HEK293T (cell line): ENCODE measurements at regions not wholly inside any gene's neighbourhood (a gene's known extent, or its start where the extent isn't known, plus 50 kb on each side); places are given as distances from the start of the nearest gene placed in this dataset.

ENCODE experiments used
- CTCF ChIA-PET: fragments of 350-600 bp; formaldehyde crosslinking; extraction: SDS; loops from one replicate; lab custom pipeline; 2021; ENCODE audit warnings: antibody characterized with exemption, inconsistent platforms; lab: Yijun Ruan, JAX
- POLR2A ChIA-PET: fragments of 350-600 bp; formaldehyde crosslinking; extraction: SDS; loops from one replicate; lab custom pipeline; 2020; ENCODE audit warnings: antibody characterized with exemption, inconsistent platforms; lab: Yijun Ruan, JAX
- DNase-seq: peaks from one replicate; pipeline ENCODE4 v3.0.0; 2012; ENCODE audit warnings: mixed read lengths; ENCODE audit errors: extremely low spot score
- ARNT ChIP-seq: fragments of 450-650 bp; IDR thresholded peaks from 2 replicates; pipeline ENCODE4 v1.6.1; 2017; ENCODE audit warnings: mild to moderate bottlenecking
- BHLHE40 ChIP-seq: fragments of 450-650 bp; IDR thresholded peaks from 2 replicates; pipeline ENCODE4 v1.6.1; 2016; ENCODE audit warnings: mild to moderate bottlenecking, moderate library complexity, borderline replicate concordance
- CTBP1 ChIP-seq: fragments of 450-650 bp; IDR thresholded peaks from 2 replicates; pipeline ENCODE4 v1.6.1; 2016; ENCODE audit warnings: borderline replicate concordance
- ELF4 ChIP-seq: fragments of 450-650 bp; IDR thresholded peaks from 2 replicates; pipeline ENCODE4 v1.6.1; 2017; ENCODE audit warnings: antibody characterized with exemption
- FOXA1 ChIP-seq: fragments of 450-650 bp; IDR thresholded peaks from 2 replicates; pipeline ENCODE4 v1.6.1; 2016; ENCODE audit warnings: mild to moderate bottlenecking
- FOXK2 ChIP-seq: fragments of 450-650 bp; IDR thresholded peaks from 2 replicates; pipeline ENCODE4 v1.6.1; 2016; ENCODE audit warnings: mild to moderate bottlenecking
- FOXM1 ChIP-seq: fragments of 450-650 bp; IDR thresholded peaks from 2 replicates; pipeline ENCODE4 v1.6.1; 2017; ENCODE audit warnings: mild to moderate bottlenecking, borderline replicate concordance
- HDGF ChIP-seq: fragments of 450-650 bp; IDR thresholded peaks from 2 replicates; pipeline ENCODE4 v1.6.1; 2017; ENCODE audit warnings: antibody characterized with exemption, borderline replicate concordance
- L3MBTL2 ChIP-seq: fragments of 450-650 bp; conservative IDR thresholded peaks from 2 replicates; pipeline ENCODE4 v1.6.1; 2016; ENCODE audit warnings: mild to moderate bottlenecking
- LEF1 ChIP-seq: fragments of 450-650 bp; IDR thresholded peaks from 2 replicates; pipeline ENCODE4 v1.6.1; 2017; ENCODE audit warnings: mild to moderate bottlenecking, borderline replicate concordance
- NFRKB ChIP-seq: fragments of 450-650 bp; IDR thresholded peaks from 2 replicates; pipeline ENCODE4 v1.6.1; 2016; ENCODE audit warnings: mild to moderate bottlenecking, moderate library complexity
- SP1 ChIP-seq: fragments of 450-650 bp; IDR thresholded peaks from 2 replicates; pipeline ENCODE4 v1.6.1; 2017
- SUZ12 ChIP-seq: fragments of 450-650 bp; IDR thresholded peaks from 2 replicates; pipeline ENCODE4 v1.6.1; 2016; ENCODE audit warnings: mild to moderate bottlenecking
- TARDBP ChIP-seq: fragments of 450-650 bp; IDR thresholded peaks from 2 replicates; pipeline ENCODE4 v1.6.1; 2016
- ZNF384 ChIP-seq: fragments of 450-650 bp; IDR thresholded peaks from 2 replicates; pipeline ENCODE4 v1.6.1; 2016
- TF ChIP-seq, protein P1 (sequence below): fragments of 450-650 bp; IDR thresholded peaks from 2 replicates; pipeline ENCODE4 v1.6.1; 2016

DNA sequence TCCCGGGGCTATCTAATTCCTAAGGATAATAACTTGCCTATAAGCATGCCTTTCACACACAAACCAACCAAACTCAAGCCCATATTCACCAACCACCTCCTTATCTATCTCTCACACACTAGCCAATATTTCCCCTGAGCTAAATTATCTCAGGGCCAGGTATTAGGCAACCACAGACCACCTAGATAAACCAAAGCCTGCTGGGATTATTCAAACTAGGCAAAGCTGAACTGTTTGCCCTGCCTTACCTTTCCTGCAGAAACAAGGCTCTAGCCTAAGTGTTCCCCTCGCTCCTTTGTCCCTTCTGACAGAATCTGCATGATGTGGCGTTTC, 114.7 kb upstream of the EEA1 start:
- DNase-seq = no peak
- POLR2A ChIA-PET = no interaction called here
- CTCF ChIA-PET = no interaction called here
- TF ChIP-seq TARDBP = no peak
- TF ChIP-seq ZNF384 = no peak
- no peak for TF ChIP-seq FOXM1

- TF ChIP-seq TARDBP (no peak), HDGF (no peak), CTBP1 (no peak), BHLHE40 (no peak), FOXA1 (no peak), NFRKB (no peak), SP1 (no peak), FOXM1 (no peak), ELF4 (no peak), FOXK2 (no peak), L3MBTL2 (no peak), SUZ12 (no peak)
- no peak for DNase-seq
- POLR2A ChIA-PET = no interaction called here
- CTCF ChIA-PET = no interaction called here
These were observed 118.0 kb upstream of the EEA1 start for GRCh38 chr12:93047118-93047517.

DNA sequence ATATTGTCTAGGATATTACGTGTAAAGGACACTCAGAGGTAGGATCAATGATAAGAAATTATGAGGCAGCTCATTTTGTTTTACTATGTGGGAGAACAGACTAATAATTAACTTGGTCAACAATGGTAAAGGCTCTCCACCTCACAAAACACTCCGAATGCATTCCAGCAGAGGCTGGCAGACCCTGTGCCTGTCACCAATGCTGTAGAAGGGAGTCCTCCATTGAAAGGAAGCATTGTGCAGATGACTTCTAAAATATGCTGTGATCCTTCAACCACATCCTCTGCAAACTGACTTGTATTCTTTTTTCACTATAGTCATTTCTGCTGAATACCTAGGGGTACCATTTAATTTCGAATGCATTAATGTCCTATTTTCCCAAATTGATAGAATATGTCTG, 119.6 kb upstream of the EEA1 start:
- no peak for DNase-seq
- TF ChIP-seq FOXM1 = no peak
- no peak for TF ChIP-seq BHLHE40
- TF ChIP-seq ELF4 = no peak
- no peak for TF ChIP-seq HDGF
- TF ChIP-seq, protein P1, sequence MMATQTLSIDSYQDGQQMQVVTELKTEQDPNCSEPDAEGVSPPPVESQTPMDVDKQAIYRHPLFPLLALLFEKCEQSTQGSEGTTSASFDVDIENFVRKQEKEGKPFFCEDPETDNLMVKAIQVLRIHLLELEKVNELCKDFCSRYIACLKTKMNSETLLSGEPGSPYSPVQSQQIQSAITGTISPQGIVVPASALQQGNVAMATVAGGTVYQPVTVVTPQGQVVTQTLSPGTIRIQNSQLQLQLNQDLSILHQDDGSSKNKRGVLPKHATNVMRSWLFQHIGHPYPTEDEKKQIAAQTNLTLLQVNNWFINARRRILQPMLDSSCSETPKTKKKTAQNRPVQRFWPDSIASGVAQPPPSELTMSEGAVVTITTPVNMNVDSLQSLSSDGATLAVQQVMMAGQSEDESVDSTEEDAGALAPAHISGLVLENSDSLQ = no peak
- no peak for TF ChIP-seq NFRKB
- TF ChIP-seq SUZ12 = no peak
- TF ChIP-seq ARNT = no peak
- no peak for TF ChIP-seq L3MBTL2
- no peak for TF ChIP-seq FOXK2
- no peak for TF ChIP-seq ZNF384
- TF ChIP-seq CTBP1 = no peak
- TF ChIP-seq FOXA1 = no peak
- POLR2A ChIA-PET = no interaction called here
- CTCF ChIA-PET = no interaction called here

DNA sequence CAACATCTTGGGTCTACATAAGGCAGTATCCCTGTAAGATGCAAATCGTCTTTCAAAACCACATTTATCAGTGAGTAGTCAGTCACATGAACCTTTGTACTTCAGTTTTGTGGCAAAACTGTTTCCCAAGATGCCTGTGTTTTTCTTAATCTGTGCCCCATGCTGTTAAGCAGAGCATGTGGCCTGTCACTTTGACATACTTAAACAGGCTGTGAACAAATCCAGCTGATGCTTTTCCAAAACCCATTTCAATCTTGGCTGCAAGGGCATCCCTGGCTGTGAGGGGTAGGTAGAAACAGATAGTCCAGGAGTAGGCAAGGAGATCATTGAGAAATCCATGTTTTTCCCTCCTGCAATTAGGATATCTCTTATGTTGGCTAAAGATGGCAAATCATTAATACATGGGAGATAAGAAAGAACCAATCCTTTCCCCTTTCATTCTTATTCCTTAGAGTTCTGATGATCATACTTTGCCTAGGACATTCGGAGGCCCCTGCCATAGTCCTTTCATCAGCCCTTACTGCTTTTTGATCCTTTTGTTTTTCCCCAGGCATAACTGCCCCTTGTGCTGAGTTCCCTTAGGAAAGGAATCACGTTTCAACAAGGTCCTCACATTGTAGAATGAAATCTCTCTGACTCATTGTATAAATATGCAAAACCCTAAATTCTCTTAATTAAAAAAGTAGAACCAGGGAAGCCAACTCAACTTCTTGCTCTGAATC, 121.1 kb upstream of the EEA1 start:
- TF ChIP-seq FOXK2 = no peak
- no peak for TF ChIP-seq BHLHE40
- TF ChIP-seq FOXM1 = no peak
- no peak for TF ChIP-seq SUZ12
- no peak for TF ChIP-seq HDGF
- TF ChIP-seq ELF4 = no peak
- TF ChIP-seq, protein P1 = peak; percentile 62
- TF ChIP-seq ZNF384 = no peak
- TF ChIP-seq CTBP1 = no peak
- no peak for TF ChIP-seq LEF1
- TF ChIP-seq FOXA1 = no peak
- TF ChIP-seq L3MBTL2 = peak; percentile 35; the same call in 1 of the 2 replicates
- TF ChIP-seq NFRKB = no peak
- ChIA-PET CTCF (no interaction called here), POLR2A (no interaction called here)
- DNase-seq = no peak

DNA sequence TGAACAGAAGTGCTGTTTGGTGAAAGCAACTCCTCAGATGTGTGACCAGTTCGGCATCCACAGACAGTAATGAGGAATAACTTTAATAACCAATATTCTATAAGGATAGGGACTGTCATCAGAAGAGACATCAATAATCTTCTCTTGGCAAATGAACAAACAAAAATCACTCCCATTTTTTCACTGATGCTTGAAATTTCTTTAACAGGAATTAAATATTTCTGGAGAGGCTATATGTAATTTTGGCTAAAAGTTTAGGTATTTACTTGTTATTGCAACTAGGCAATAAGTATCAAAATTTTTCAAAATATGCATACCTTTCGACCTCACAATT, 121.6 kb upstream of the EEA1 start:
- no peak for TF ChIP-seq SUZ12
- ChIA-PET CTCF (no interaction called here), POLR2A (no interaction called here)
- no peak for DNase-seq

DNA sequence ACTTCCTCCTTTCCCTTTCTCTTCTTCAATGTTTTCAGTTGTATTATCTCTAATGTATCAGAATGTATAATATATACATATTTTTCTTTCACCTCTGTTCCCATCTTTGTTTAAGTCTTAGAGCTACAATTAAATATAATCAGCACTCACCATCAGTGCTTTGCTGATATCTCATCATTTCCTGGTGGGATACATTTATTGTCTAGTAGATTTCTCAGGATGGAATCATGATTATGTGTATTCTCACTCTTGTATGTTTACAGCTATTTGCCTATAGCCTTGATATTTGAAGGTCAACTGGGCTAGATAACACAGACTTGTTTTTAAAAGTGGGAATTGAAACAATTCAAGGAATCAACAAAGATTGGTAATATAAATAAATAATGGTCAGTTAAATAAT, 124.9 kb upstream of the EEA1 start:
- POLR2A ChIA-PET = no interaction called here
- CTCF ChIA-PET = interaction anchor here (0.7 kb wide), 1 partner anchor 485 kb away, joined by 3 read pairs; no protein-coding TSS in a partner anchor
- TF ChIP-seq BHLHE40 (no peak), NFRKB (no peak), FOXK2 (no peak), HDGF (no peak), L3MBTL2 (no peak), TARDBP (no peak), ELF4 (no peak), ZNF384 (no peak), SUZ12 (no peak), LEF1 (no peak), FOXM1 (no peak), ARNT (no peak), FOXA1 (no peak)
- TF ChIP-seq, protein P1 = no peak

DNA sequence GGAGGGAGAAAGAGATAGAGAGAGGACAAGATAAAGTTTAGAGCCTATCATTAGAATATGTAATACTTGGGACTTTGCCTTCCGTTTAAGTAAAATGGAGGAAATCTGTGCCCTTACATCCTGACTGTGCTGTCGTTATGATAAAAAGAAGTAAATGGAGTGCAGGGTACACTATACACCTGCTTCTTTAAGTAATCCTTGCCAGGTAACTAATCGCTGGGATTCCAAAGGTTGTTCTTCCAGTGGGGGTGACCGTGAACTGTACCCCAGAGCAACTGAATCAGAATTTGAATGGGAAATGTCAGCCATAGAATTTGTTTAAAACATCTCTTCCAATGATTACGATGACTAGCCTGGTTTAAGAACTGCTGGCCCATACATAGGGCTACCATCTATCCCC, 126.1 kb upstream of the EEA1 start:
- no peak for DNase-seq
- TF ChIP-seq BHLHE40 (no peak), TARDBP (no peak), ELF4 (no peak), ARNT (no peak), SUZ12 (no peak), SP1 (no peak), FOXM1 (no peak), CTBP1 (no peak), FOXA1 (no peak), FOXK2 (no peak), NFRKB (no peak), HDGF (no peak), ZNF384 (no peak), LEF1 (no peak), L3MBTL2 (no peak)
- TF ChIP-seq, protein P1 = no peak
- ChIA-PET CTCF (no interaction called here), POLR2A (no interaction called here)

More for the DNA sequence above, 124.9 kb upstream of the EEA1 start:
- DNase-seq = no peak
